ENCODE measurements at regions not wholly inside any gene's neighbourhood (a gene's known extent, or its start where the extent isn't known, plus 50 kb on each side); places are given as distances from the start of the nearest gene placed in this dataset.

GRCh38 chr2:117686699-117687098 lies 127.8 kb upstream of the DDX18 start:
- no peaks in the 10 kb centered on the region for H3K9me1 ChIP-seq (ENCODE audit: insufficient read depth, low read length)
- no peak overlapping the region for H3K27ac ChIP-seq (ENCODE audit: insufficient read depth, low read length)
- H3K4me3 ChIP-seq (ENCODE audit: insufficient read depth, low read depth, low read length) = no peak overlapping the region
- CTCF ChIA-PET = no interaction called here
- no peak for DNase-seq
- H2BK5ac ChIP-seq (ENCODE audit: low read depth, low read length, poor library complexity, severe bottlenecking) = no peak overlapping the region
- no peak overlapping the region for H2BK15ac ChIP-seq (ENCODE audit: low read depth, low read length)
- no peak overlapping the region for H3K23ac ChIP-seq (ENCODE audit: low read depth, low read length)
- no peaks in the 10 kb centered on the region for H3K36me3 ChIP-seq (ENCODE audit: control insufficient read depth, insufficient read depth, low read length)
- H3K27me3 ChIP-seq (ENCODE audit: control insufficient read depth, insufficient read depth, low read length) = no peaks in the 10 kb centered on the region
- no peak overlapping the region for H2AK9ac ChIP-seq (replicated peaks; ENCODE audit: low read depth, low read length, poor library complexity)
- intact Hi-C loops (cut with micrococcal nuclease) = no loop called here
- POLR2A ChIA-PET (ENCODE audit: unreplicated experiment) = no interaction called here
- dilution Hi-C loops (cut with HindIII; ENCODE audit: low sequenced_read_pairs, unreplicated experiment) = no loop called here
- no peak overlapping the region for H2BK20ac ChIP-seq (ENCODE audit: low read depth, low read length)
- ATAC-seq (ENCODE audit: low read depth) = no peak
- WGBS, 2 experiments (ENCODE audit: extremely low coverage in 2 of 2, insufficient read length in 1 of 2) = no CpG with 5 or more reads among the region's 1 CpG
- in situ Hi-C loops (cut with MboI; ENCODE audit: low sequenced_read_pairs) = no loop called here
- H3K4ac ChIP-seq (ENCODE audit: low read depth, low read length) = no peak overlapping the region
- H3K79me1 ChIP-seq (ENCODE audit: low read depth in 1 of 2, low read length in 2 of 2) = no peaks in the 10 kb centered on the region
- H3K9me3 ChIP-seq (ENCODE audit: control insufficient read depth, insufficient read depth, low read length) = peaks cover 14% of the 10 kb centered on the region
- H3K56ac ChIP-seq (ENCODE audit: extremely low read depth, insufficient read depth, low read length) = no peak overlapping the region
- no peak overlapping the region for H4K91ac ChIP-seq (ENCODE audit: insufficient read depth, low read depth, low read length)
- H4K8ac ChIP-seq (ENCODE audit: low read depth in 2 of 2, low read length in 2 of 2) = no peak overlapping the region
- no TSS peak for BruUV-seq (replicated peaks)
- no peak for TF ChIP-seq NFE2L2 (IDR thresholded peaks at IDR 0.05; ENCODE audit: low read depth, low read length)
- TF ChIP-seq SMC3 (IDR thresholded peaks at IDR 0.05; ENCODE audit: low read depth, low read length) = no peak
- no peak for TF ChIP-seq BHLHE40 (IDR thresholded peaks at IDR 0.05; ENCODE audit: low read depth, low read length)
- TF ChIP-seq FOS (IDR thresholded peaks at IDR 0.05; ENCODE audit: low read depth, low read length) = no peak
- no peak for TF ChIP-seq RAD21 (IDR thresholded peaks at IDR 0.05; ENCODE audit: low read length)
- no peak for TF ChIP-seq MAZ (IDR thresholded peaks at IDR 0.05; ENCODE audit: borderline replicate concordance, low read depth, low read length)
- TF ChIP-seq ELK1 (IDR thresholded peaks at IDR 0.05; ENCODE audit: borderline replicate concordance, low read depth, low read length) = no peak
- no peak for TF ChIP-seq RCOR1 (IDR thresholded peaks at IDR 0.05; ENCODE audit: insufficient replicate concordance, low read length)
- no peak for TF ChIP-seq MXI1 (IDR thresholded peaks at IDR 0.05; ENCODE audit: borderline replicate concordance, low read depth, low read length)
- no peak for TF ChIP-seq RFX5 (IDR thresholded peaks at IDR 0.05; ENCODE audit: low read depth, low read length)
- TF ChIP-seq POLR2A (IDR thresholded peaks at IDR 0.05; ENCODE audit: low read depth, low read length) = no peak
- TF ChIP-seq CEBPB (IDR thresholded peaks at IDR 0.05; ENCODE audit: low read depth, low read length) = no peak
- no peak for TF ChIP-seq MAFK (IDR thresholded peaks at IDR 0.05; ENCODE audit: low read depth, low read length)
- no peak for TF ChIP-seq USF2 (IDR thresholded peaks at IDR 0.05; ENCODE audit: low read depth, low read length)
- no peak overlapping the region for H2AK5ac ChIP-seq (ENCODE audit: low read depth, low read length)
- no peaks in the 10 kb centered on the region for H3K4me1 ChIP-seq (ENCODE audit: control insufficient read depth, insufficient read depth, low read length)
- H3K18ac ChIP-seq (ENCODE audit: low read depth, low read length) = no peak overlapping the region
- H2BK120ac ChIP-seq (ENCODE audit: low read depth, low read length) = no peak overlapping the region
- H2AFZ ChIP-seq (replicated peaks; ENCODE audit: low read length, poor library complexity) = no peak overlapping the region
- H3K14ac ChIP-seq (replicated peaks; ENCODE audit: low read depth, low read length) = no peak overlapping the region
- no peak overlapping the region for H4K5ac ChIP-seq (ENCODE audit: low read depth, low read length)
- H3K9ac ChIP-seq (ENCODE audit: low read depth, low read length) = no peak overlapping the region
- H4K20me1 ChIP-seq (ENCODE audit: insufficient read depth, low read length) = no peaks in the 10 kb centered on the region
- no peak overlapping the region for H3K4me2 ChIP-seq (ENCODE audit: low read depth, low read length)
